ENCODE measurements at regions not wholly inside any gene's neighbourhood (a gene's known extent, or its start where the extent isn't known, plus 50 kb on each side); places are given as distances from the start of the nearest gene placed in this dataset.

DNA sequence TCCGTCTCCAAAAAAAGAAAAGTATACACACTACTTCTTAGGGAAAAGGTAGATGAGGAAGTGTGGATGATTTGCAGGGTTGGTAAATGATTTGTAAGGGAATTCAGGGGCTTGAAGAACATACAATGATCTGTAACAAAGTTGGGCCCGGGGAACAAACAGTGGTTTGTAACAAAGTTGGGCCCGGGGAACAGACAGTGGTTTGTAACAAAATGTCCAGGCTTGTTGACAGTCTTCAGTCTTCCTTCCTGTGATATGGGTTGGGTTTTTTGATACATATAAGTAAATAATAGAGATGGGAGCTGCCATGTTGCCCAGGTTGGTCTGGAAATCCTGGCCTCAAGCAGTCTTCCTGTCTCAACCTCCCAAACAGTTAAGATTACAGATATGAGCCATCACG is 83.3 kb upstream of the UXS1 start (continued):
- no peak for TF ChIP-seq RAD21 (IDR thresholded peaks at IDR 0.05; ENCODE audit: low read depth)
- TF ChIP-seq, protein P1, sequence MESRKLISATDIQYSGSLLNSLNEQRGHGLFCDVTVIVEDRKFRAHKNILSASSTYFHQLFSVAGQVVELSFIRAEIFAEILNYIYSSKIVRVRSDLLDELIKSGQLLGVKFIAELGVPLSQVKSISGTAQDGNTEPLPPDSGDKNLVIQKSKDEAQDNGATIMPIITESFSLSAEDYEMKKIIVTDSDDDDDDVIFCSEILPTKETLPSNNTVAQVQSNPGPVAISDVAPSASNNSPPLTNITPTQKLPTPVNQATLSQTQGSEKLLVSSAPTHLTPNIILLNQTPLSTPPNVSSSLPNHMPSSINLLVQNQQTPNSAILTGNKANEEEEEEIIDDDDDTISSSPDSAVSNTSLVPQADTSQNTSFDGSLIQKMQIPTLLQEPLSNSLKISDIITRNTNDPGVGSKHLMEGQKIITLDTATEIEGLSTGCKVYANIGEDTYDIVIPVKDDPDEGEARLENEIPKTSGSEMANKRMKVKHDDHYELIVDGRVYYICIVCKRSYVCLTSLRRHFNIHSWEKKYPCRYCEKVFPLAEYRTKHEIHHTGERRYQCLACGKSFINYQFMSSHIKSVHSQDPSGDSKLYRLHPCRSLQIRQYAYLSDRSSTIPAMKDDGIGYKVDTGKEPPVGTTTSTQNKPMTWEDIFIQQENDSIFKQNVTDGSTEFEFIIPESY (IDR thresholded peaks at IDR 0.05; ENCODE audit: extremely low read depth, insufficient replicate concordance, low read length): no peak
- TF ChIP-seq CBX3 (IDR thresholded peaks at IDR 0.05; ENCODE audit: low read depth): no peak
- TF ChIP-seq FOSL1 (IDR thresholded peaks at IDR 0.05; ENCODE audit: low read depth): no peak
- TF ChIP-seq, protein P2, sequence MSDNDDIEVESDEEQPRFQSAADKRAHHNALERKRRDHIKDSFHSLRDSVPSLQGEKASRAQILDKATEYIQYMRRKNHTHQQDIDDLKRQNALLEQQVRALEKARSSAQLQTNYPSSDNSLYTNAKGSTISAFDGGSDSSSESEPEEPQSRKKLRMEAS (IDR thresholded peaks at IDR 0.05): no peak
- no peak for TF ChIP-seq EGR1 (IDR thresholded peaks at IDR 0.05; ENCODE audit: low read depth)
- TF ChIP-seq CEBPB (IDR thresholded peaks at IDR 0.05; ENCODE audit: low read depth): no peak

DNA sequence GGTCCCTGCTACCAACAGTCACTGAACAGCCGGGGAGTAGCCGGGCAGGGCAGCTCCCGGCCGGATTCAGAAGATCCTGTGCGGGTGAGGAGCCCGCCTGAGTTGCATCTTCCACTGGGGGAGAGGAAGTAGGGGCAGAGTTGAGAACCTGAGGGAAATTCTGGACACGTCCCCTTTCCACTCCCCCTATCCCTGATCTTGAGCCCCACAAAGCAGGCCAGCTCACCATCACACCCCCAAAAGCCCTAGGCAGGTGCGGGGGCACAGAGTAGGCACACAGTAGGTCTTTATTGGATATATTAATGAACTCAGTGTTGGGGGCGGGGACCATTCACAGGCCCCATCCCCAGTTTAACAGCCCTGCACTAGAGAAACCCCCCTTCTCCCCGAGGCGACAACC is 81.9 kb upstream of the UXS1 start:
- ATAC-seq (no peak), DNase-seq (ENCODE audit: low read depth, low spot score) (no peak)
- no peak overlapping the region for H3K4me2 ChIP-seq (ENCODE audit: low read length)
- no peaks in the 10 kb centered on the region for H3K9me2 ChIP-seq (ENCODE audit: insufficient read depth)
- ChIA-PET POLR2A (no interaction called here), CTCF (no interaction called here), RAD21 (ENCODE audit: low non-redundant PET in 1 of 2, low total read pairs in 2 of 2, uncharacterized antibody in 2 of 2, unreplicated experiment in 2 of 2) (no interaction called here)
- H3K9me3 ChIP-seq (ENCODE audit: control insufficient read depth in 1 of 2, insufficient read depth in 1 of 2, low read depth in 1 of 2, low read length in 2 of 2): no peaks in the 10 kb centered on the region
- H3K4me1 ChIP-seq (ENCODE audit: control insufficient read depth in 1 of 2, insufficient read depth in 2 of 2, low read length in 2 of 2): no peaks in the 10 kb centered on the region
- H3K27ac ChIP-seq (ENCODE audit: low read depth, low read length): no peak overlapping the region
- no peak overlapping the region for H2AFZ ChIP-seq (ENCODE audit: low read depth, low read length, poor library complexity, severe bottlenecking)
- no TSS peak for BruUV-seq (replicated peaks)
- H3K9ac ChIP-seq (ENCODE audit: low read length): no peak overlapping the region
- TF ChIP-seq SRF (IDR thresholded peaks at IDR 0.05; ENCODE audit: low read depth) (no peak), ZFX (IDR thresholded peaks at IDR 0.05) (no peak), SIN3A (IDR thresholded peaks at IDR 0.05; ENCODE audit: low read depth) (no peak), EGR1 (IDR thresholded peaks at IDR 0.05; ENCODE audit: low read depth) (no peak), CBX3 (IDR thresholded peaks at IDR 0.05; ENCODE audit: low read depth) (no peak), CEBPB (IDR thresholded peaks at IDR 0.05; ENCODE audit: low read depth) (no peak), RAD21 (IDR thresholded peaks at IDR 0.05; ENCODE audit: low read depth) (no peak), FOSL1 (IDR thresholded peaks at IDR 0.05; ENCODE audit: low read depth) (no peak), POLR2AphosphoS5 (IDR thresholded peaks at IDR 0.05; ENCODE audit: low read depth, low read length) (no peak), JUND (IDR thresholded peaks at IDR 0.05) (no peak), TCF7L2 (IDR thresholded peaks at IDR 0.05; ENCODE audit: borderline replicate concordance, extremely low read depth, insufficient read depth, insufficient read length) (no peak), ELF1 (IDR thresholded peaks at IDR 0.05; ENCODE audit: borderline replicate concordance, low read depth) (no peak), POLR2A (IDR thresholded peaks at IDR 0.05; ENCODE audit: borderline replicate concordance, extremely low read depth, insufficient read depth, insufficient read length) (no peak), EZH2phosphoT487 (IDR thresholded peaks at IDR 0.05; ENCODE audit: borderline replicate concordance) (no peak)
- TF ChIP-seq, protein P2 (IDR thresholded peaks at IDR 0.05): no peak
- TF ChIP-seq, protein P1 (IDR thresholded peaks at IDR 0.05; ENCODE audit: extremely low read depth, insufficient replicate concordance, low read length): no peak
- TF ChIP-seq, protein P3, sequence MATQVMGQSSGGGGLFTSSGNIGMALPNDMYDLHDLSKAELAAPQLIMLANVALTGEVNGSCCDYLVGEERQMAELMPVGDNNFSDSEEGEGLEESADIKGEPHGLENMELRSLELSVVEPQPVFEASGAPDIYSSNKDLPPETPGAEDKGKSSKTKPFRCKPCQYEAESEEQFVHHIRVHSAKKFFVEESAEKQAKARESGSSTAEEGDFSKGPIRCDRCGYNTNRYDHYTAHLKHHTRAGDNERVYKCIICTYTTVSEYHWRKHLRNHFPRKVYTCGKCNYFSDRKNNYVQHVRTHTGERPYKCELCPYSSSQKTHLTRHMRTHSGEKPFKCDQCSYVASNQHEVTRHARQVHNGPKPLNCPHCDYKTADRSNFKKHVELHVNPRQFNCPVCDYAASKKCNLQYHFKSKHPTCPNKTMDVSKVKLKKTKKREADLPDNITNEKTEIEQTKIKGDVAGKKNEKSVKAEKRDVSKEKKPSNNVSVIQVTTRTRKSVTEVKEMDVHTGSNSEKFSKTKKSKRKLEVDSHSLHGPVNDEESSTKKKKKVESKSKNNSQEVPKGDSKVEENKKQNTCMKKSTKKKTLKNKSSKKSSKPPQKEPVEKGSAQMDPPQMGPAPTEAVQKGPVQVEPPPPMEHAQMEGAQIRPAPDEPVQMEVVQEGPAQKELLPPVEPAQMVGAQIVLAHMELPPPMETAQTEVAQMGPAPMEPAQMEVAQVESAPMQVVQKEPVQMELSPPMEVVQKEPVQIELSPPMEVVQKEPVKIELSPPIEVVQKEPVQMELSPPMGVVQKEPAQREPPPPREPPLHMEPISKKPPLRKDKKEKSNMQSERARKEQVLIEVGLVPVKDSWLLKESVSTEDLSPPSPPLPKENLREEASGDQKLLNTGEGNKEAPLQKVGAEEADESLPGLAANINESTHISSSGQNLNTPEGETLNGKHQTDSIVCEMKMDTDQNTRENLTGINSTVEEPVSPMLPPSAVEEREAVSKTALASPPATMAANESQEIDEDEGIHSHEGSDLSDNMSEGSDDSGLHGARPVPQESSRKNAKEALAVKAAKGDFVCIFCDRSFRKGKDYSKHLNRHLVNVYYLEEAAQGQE (IDR thresholded peaks at IDR 0.05; ENCODE audit: low read depth): no peak
- TF ChIP-seq, protein P4, sequence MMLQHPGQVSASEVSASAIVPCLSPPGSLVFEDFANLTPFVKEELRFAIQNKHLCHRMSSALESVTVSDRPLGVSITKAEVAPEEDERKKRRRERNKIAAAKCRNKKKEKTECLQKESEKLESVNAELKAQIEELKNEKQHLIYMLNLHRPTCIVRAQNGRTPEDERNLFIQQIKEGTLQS (IDR thresholded peaks at IDR 0.05): no peak
- no peaks in the 10 kb centered on the region for H3K36me3 ChIP-seq (ENCODE audit: control insufficient read depth in 1 of 2, insufficient read depth in 2 of 2, low read length in 2 of 2)
- no peaks in the 10 kb centered on the region for H3K27me3 ChIP-seq (ENCODE audit: insufficient read depth, low read length)
- intact Hi-C loops (cut with micrococcal nuclease): no loop called here
- H3K79me2 ChIP-seq (ENCODE audit: insufficient read depth, low read length): no peaks in the 10 kb centered on the region
- no peak overlapping the region for H3K4me3 ChIP-seq (replicated peaks in 1 of 2; ENCODE audit: low read depth in 1 of 2, low read length in 2 of 2)
- no peaks in the 10 kb centered on the region for H4K20me1 ChIP-seq (ENCODE audit: insufficient read depth)
